ENCODE measurements at regions not wholly inside any gene's neighbourhood (a gene's known extent, or its start where the extent isn't known, plus 50 kb on each side); places are given as distances from the start of the nearest gene placed in this dataset.
A peak's percentile ranks its signal among the peaks of the same experiment; 100 is the strongest.
"Not testable (repeated sequence)": the region's sequence is repeated elsewhere in the genome, so short reads cannot be mapped to it uniquely, and the experiment has no call there.

DNA sequence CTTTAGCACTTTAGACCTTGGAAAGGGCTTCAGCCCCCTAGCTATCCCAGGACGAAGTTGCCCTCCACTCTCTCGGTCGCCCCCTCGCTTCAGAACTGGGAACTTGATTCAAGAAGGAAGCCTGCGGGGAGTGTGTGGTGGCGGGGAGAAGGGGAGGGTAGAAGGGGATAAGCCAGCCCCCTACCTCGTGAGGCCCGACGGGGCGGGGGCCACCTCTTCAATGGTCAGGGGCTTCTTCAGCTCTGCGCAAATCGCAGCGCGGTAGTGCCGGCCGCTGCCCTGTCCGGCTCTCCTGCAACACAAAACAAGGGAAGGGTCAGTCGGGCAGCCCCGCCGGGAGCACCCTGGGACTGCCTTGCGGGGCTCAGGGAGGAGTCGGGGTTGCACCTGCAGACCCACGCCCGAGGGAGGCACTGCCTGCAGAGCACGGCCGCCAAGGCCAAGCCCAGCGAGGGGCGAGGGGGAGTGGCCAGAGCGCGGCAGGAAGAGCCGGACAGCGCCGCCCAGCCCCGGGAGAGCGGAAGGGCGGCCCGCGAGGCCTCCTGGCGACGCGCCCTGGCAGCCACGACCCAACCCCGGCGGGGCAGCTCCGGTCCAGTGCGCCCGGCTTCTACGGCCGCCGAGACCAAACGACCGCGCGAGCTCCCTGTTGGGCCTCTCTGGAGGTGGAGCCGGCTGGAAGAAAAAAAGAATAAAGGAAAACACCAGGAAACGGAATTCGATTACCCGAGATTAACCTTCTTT lies 56.2 kb upstream of the RASAL2 start:
- H3K4me3 ChIP-seq (ENCODE audit: low read length) = peak overlapping the region; percentile 57
- H3K27me3 ChIP-seq (ENCODE audit: insufficient read depth, low read length) = no peaks in the 10 kb centered on the region
- H3K9me3 ChIP-seq (ENCODE audit: insufficient read depth, low read depth, low read length) = no peaks in the 10 kb centered on the region
- WGBS = 91% methylated on average over 58 of the region's 58 CpGs
- 0 out of 2 replicates have a peak, but pooled peaks cover 2% of the 10 kb centered on the region for H3K4me1 ChIP-seq (ENCODE audit: insufficient read depth, low read length)
- peak overlapping the region; percentile 55; the same call in 1 of the 2 replicates for H3K9ac ChIP-seq (ENCODE audit: low read depth, low read length)
- H3K27ac ChIP-seq (ENCODE audit: low read depth, low read length) = no peak overlapping the region
- H3K36me3 ChIP-seq (ENCODE audit: insufficient read depth, low read length) = no peaks in the 10 kb centered on the region

DNA sequence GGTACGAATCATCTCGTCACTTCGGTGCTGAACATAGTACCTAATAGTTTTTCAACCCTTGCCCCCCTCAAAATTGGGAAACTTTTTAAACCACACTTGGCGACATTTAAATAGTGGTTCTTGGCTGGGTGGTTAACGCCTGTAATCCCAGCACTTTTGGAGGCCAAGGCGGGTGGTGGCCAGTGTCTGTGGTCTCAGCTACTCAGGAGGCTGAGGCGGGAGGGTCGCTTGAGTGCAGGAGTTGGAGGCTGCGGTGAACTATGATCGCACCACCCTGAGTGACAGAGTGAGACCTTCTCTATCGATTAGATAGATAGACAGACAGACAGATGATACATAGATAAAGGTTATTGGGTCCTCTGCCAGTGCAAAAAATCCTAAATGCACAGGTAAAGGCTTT lies 55.5 kb upstream of the RASAL2 start:
- H3K9me3 ChIP-seq (ENCODE audit: insufficient read depth, low read depth, low read length) = no peaks in the 10 kb centered on the region
- H3K4me1 ChIP-seq (ENCODE audit: insufficient read depth, low read length) = no peaks in the 10 kb centered on the region
- no peaks in the 10 kb centered on the region for H3K36me3 ChIP-seq (ENCODE audit: insufficient read depth, low read length)
- 97% methylated on average over 11 of the region's 11 CpGs for WGBS
- H3K4me3 ChIP-seq (ENCODE audit: low read length) = peak overlapping the region; percentile 57
- no peak overlapping the region for H3K27ac ChIP-seq (ENCODE audit: low read depth, low read length)
- no peak overlapping the region; the same call in 1 of the 2 replicates for H3K9ac ChIP-seq (ENCODE audit: low read depth, low read length)
- H3K27me3 ChIP-seq (ENCODE audit: insufficient read depth, low read length) = no peaks in the 10 kb centered on the region

DNA sequence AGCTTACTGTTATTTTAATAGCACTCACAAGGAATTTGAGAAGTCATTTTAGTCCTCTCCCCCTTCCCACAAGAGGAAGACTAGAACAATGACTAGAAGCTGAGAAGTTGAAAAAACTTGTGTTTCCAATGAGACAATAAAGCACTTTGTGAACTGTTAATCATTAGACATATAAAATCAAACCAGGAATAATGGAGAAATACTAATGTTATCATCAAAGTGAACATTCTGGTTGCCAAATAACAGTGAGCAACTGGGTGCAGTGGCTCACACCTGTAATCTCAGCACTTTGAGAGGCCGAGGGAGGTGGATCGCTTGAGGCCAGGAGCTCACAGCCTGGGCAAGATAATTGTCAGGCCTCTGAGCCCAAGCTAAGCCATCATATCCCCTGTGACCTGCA lies 54.0 kb upstream of the RASAL2 start:
- 94% methylated on average over 2 of the region's 2 CpGs for WGBS
- Histone ChIP-seq H3K27ac (ENCODE audit: low read depth, low read length) (no peak overlapping the region), H3K36me3 (ENCODE audit: insufficient read depth, low read length) (no peaks in the 10 kb centered on the region), H3K9ac (ENCODE audit: low read depth, low read length) (no peak overlapping the region), H3K4me1 (ENCODE audit: insufficient read depth, low read length) (no peaks in the 10 kb centered on the region), H3K27me3 (ENCODE audit: insufficient read depth, low read length) (no peaks in the 10 kb centered on the region), H3K9me3 (ENCODE audit: insufficient read depth, low read depth, low read length) (no peaks in the 10 kb centered on the region), H3K4me3 (ENCODE audit: low read length) (no peak overlapping the region)

DNA sequence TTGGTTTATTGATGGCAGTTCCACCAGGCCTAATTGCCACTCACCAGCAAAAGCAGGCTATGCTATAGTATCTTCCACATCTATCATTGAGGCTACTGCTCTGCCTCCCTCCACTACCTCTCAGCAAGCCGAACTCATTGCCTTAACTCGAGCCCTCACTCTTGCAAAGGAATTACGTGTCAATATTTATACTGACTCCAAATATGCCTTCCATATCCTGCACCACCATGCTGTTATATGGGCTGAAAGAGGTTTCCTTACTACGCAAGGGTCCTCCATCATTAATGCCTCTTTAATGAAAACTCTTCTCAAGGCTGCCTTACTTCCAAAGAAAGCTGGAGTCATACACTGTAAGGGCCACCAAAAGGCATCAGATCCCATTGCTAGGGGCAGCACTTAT lies 50.0 kb upstream of the RASAL2 start:
- H3K9ac ChIP-seq (ENCODE audit: low read depth, low read length); H3K9me3 ChIP-seq (ENCODE audit: insufficient read depth, low read depth, low read length); H3K27me3 ChIP-seq (ENCODE audit: insufficient read depth, low read length); H3K36me3 ChIP-seq (ENCODE audit: insufficient read depth, low read length); H3K27ac ChIP-seq (ENCODE audit: low read depth, low read length); H3K4me1 ChIP-seq (ENCODE audit: insufficient read depth, low read length); H3K4me3 ChIP-seq (ENCODE audit: low read length): not testable (repeated sequence)
- 91% methylated on average over 4 of the region's 4 CpGs for WGBS
